H7 (cell line): ENCODE measurements at regions not wholly inside any gene's neighbourhood (a gene's known extent, or its start where the extent isn't known, plus 50 kb on each side); places are given as distances from the start of the nearest gene placed in this dataset.

Experiments
- DNase-seq: peaks from one replicate; pipeline ENCODE4 v3.0.0; 2012
- H3K27me3 ChIP-seq: 2 replicates; pipeline ENCODE4 v1.6.0; 2011; ENCODE audit warnings: mild to moderate bottlenecking, low read length; ENCODE audit not compliant: control insufficient read depth, insufficient read depth
- H3K36me3 ChIP-seq: replicated peaks from 2 replicates; pipeline ENCODE4 v1.5.1; 2011; ENCODE audit warnings: low read length; ENCODE audit not compliant: control insufficient read depth, insufficient read depth
- H3K4me3 ChIP-seq: 2 replicates; pipeline ENCODE4 v1.5.1; 2011; ENCODE audit warnings: low read depth, mild to moderate bottlenecking, control low read depth, low read length, moderate library complexity; ENCODE audit not compliant: insufficient read depth

DNA sequence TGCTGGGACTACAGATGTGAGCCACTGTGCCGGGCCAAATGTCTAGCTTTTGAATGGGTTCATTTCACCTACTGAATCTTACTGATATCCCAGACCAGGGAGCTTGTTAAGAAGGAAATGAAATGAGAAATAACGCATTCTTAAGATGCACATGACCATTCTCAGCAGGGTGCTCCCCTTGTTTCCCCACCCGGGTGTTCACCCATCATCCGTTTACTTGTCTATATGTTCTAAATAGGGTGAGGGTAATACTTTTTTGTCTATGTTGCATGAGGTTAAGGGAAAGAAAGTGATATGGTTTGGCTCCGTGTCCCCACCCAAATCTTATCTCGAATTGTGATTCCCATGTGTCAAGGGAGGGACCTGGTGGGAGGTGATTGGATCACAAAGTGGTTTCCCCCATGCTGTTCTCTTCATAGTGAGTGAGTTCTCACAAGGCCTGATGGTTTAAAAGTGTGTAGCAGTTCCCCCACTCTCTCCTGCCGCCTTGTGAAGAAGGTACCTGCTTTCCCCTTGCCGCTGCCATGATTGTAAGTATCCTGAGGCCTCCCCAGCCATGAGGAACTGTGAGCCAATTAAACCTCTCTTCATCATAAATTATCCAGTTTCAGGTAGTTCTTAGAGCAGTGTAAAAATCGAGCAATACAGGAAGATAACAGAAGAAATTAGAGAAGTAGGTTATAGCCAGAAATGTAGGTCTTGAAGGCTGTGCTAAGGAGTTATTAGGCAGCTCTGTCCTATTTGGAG, 129.1 kb downstream of the DDX1 start:
- Histone ChIP-seq H3K27me3 (no peaks in the 10 kb centered on the region), H3K36me3 (no peaks in the 10 kb centered on the region), H3K4me3 (no peak overlapping the region)
- DNase-seq = no peak

DNA sequence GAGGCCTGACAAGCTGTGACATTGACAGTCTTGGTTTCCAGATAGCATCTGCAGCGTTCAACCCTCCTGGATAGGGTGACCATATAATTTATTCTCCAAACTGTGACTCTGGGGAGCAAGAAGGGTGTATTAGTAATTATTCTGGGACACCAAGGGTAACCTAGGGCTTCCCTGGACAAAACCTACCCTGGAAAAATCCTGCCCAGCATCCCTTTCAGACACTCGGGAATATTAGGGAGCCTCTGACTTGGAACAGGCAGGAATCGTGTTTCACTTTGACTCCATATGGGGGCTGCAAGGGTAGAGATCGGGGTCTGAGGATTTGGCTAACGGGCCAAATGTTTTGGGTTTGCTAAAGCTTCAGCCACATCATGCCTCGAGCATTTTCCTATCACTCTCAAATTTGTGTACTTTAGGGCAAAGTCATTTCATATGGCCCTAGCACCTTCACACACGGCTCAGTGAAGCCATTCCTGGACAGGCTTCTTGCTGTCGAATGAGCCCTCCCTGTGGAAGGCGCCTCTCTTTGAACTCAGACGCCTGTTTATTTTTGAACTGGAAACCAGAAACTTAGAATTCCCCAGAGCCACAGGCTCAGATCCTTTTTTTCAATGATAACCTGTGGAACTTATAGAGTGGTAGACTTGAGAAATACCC, 129.9 kb downstream of the DDX1 start:
- Histone ChIP-seq H3K36me3 (no peaks in the 10 kb centered on the region), H3K4me3 (no peak overlapping the region), H3K27me3 (no peaks in the 10 kb centered on the region)
- DNase-seq = no peak

DNA sequence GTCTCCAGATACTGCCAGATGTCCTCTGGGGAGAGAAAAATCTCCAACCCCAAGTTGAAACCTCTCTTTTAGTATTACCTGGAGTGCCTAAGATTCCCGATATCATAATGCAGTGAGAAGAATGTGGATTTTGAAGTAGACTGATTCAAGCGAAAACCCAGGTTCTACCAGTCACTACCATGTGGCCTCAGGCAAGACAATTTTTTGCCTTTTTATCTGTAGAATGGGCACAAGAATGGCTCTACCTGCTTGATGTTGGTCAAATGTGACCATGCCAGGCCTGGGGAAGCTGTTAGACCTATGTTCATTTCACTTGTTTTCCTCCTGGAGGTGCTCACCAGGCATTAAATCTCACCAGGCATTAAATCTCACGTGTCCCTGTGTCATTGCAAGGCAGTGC, 131.3 kb downstream of the DDX1 start:
- Histone ChIP-seq H3K27me3 (no peaks in the 10 kb centered on the region), H3K4me3 (no peak overlapping the region), H3K36me3 (no peaks in the 10 kb centered on the region)
- DNase-seq = no peak

DNA sequence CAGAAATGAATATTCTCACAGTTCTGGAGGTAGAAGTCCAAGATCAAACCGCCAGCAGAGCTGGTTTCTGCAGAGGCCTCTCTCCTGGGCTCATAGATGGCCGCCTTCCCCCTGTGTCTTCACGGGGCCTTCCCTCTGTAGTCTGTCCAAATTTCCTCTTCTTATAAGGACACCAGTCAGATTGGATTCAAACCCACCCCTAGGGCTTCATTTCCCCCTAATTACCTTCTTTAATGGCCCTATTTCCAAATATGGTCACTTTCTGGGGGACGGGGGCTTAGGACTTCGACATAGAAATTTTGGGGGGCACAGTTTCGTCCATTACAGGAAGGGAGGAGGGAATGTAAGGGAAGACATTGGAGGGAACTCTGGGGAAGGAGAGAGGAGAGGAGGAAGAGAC, 132.6 kb downstream of the DDX1 start:
- H3K27me3 ChIP-seq = no peaks in the 10 kb centered on the region
- DNase-seq = no peak

DNA sequence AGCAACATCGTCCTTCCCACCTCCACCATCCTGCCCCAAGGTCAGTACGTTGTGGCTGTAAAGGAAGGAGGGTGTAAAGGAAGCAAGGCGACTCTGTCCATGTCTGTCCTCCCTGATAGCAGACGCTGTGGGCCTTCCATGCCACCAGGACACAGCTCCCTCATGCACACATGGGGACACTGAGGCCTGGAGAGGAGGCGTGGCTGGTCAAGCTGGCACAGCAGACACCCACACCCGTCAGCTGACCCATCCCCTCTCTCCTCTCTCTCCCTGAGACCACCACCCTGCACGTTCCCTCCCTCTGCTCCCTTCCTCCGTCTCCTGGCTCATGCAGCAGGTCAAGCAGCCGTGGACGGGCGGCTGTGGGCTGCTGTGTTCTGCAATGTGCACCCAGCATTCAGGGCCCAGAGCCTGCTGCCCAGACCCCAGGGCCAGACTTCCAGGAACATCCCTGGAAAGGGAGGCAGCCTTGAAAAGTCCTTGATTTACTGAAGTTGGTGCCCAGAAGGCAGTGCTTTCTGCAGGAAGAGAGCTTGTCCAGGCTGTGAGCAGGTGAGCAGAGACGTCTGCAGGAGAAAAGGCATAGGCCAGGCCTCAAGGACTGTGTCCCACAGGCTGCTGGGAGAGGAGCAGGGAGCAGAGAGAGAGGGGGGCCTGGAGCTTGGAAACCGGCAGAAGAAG, 133.6 kb downstream of the DDX1 start:
- no peaks in the 10 kb centered on the region for H3K27me3 ChIP-seq
- no peak for DNase-seq
- no peaks in the 10 kb centered on the region for H3K36me3 ChIP-seq
- H3K4me3 ChIP-seq = no peak overlapping the region

More for the DNA sequence above, 132.6 kb downstream of the DDX1 start:
- H3K4me3 ChIP-seq = no peak overlapping the region
- H3K36me3 ChIP-seq = no peaks in the 10 kb centered on the region

DNA sequence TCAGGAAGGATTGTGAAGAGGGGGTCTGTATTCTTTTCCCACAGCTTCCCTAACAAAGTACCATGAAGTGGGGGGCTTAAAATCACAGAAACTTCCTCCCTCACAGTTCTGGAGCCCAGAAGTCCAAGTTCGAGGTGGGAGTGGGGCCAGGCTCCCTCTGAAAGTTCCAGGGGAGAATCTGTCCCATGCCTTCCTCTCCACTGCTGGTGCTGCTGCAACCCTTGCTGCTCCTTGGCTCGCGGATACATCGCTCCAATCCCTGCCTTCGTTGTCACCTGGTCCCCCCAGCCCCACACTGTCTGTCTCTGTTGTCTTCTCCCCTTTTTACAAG, 134.1 kb downstream of the DDX1 start:
- H3K36me3 ChIP-seq = no peaks in the 10 kb centered on the region
- DNase-seq = no peak
- H3K4me3 ChIP-seq = no peak overlapping the region
- H3K27me3 ChIP-seq = no peaks in the 10 kb centered on the region

DNA sequence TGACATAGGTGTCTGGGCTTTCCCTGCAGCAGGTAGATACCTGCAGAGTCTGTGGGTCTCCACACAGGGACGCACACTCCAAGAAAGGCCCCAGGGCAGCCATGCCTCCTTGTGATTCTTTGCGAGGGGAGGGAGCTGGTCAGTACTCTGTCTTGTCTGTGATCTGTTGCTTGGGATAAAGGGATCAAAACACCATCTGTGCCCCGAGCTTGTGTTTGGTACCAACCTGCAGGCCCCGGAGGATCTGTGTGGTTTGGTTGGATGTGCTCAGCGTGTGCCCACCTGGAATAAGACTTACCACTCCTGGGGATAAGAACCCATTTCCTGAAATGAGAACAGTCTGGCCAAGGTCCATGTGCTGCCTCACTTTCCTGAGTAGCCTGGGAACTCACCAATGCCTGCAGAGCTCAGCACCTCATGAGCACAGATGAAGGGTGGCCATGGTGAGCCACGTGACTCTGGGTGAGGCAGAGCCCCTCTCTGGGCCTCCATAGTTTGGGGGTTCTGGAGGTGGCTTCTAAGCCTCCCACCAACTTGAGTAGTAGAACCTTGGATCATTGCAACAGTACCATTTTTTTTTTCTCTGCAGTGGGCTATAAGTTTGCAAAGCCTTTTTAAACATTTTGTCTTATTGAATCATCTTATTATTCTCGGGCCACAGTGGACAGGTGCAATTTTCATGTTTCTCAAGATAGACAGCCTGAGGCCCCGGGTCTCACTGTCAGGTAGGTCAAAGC, 134.8 kb downstream of the DDX1 start:
- H3K4me3 ChIP-seq = no peak overlapping the region
- H3K36me3 ChIP-seq = no peaks in the 10 kb centered on the region
- DNase-seq = no peak
- H3K27me3 ChIP-seq = no peaks in the 10 kb centered on the region

DNA sequence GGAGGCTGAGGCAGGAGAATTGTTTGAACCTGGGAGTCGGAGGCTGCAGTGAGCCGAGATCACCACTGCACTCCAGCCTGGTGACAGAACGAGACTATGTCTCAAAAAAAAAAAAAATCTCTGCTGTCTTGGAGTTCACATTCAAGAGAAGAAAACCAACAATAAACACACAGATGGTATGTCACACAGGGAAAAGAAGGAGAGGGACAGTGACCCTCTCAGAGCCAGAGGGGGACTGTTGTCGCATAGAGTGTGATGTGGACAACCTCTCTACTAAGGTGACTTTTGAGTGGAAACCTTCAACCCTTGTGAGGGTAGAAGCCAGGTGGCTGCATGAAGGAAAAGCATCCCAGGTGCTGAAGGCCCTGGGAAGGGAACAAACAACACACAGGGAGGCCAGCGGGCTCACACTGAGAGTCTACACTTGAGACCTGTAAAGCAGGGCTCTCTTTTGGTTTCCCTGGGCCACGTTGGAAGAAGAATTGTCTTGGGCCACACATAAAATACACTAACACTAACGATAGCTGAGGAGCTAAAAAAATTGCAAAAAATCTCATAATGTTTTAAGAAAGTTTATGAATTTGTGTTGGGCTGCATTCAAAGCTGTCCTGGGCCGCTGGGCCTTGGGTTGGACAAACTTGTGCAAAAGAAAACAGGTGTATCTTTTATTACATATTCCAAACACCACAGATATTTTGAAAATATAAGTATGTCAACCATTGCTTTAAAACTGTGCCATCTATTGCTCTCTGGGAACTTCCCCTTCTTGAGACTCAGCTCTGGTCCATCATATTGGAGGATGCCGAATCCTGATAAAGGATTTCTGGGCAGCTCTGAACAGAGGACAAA, 136.0 kb downstream of the DDX1 start:
- Histone ChIP-seq H3K27me3 (no peaks in the 10 kb centered on the region), H3K4me3 (no peak overlapping the region), H3K36me3 (no peaks in the 10 kb centered on the region)
- no peak for DNase-seq

DNA sequence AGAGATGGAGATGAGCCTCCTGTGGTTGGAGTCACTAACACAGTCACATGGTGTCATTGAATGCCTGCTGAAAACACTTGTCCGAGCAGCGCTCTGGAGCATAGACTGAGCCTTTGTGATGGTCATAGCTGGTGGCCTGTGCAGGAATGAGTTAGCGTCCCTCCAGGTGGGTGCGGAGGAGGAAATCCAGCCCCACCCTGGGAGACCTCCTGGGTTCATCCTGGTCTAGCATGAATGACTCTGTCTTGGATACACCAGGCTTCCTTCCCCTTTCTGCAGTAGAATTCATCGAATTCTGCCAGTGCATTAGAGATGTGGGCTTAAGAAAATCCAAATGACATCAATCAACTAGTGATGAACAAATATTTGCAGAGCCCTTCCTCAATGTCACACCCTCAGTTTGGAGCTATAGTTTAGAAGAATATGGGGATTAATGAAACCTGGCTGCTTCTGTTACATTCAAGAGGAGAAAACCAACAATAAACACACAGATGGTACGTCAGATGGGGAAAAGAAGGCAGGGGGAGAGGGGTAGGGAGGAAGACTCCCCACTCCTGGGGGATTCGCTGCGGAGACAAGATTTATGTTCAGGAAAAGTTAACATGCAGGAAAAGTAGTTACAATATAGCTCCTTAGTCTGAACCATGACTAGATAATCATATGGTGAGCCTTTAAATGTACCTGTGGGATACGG, 136.7 kb downstream of the DDX1 start:
- H3K36me3 ChIP-seq = no peaks in the 10 kb centered on the region
- no peak for DNase-seq
- H3K4me3 ChIP-seq = no peak overlapping the region
- no peaks in the 10 kb centered on the region for H3K27me3 ChIP-seq

DNA sequence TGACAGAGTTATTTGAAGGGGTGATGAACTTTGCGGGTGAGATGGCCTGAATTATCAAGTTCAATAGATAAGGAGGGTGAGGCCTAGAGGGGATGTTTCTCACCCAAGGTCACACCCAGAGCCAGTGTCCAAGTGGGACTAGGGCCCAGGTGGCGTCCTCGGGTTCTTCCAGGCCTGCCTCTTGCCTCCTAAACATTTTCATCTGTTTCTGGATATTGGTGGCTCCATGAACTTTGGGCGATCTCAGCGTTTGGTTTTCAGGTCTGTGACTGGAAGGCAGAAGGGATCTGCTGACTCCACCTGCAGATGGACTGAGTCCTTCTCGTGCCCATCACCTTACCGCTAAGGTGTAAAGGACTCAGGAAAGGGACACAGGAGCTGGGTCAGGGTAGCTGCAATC, 137.3 kb downstream of the DDX1 start:
- Histone ChIP-seq H3K27me3 (no peaks in the 10 kb centered on the region), H3K4me3 (no peak overlapping the region), H3K36me3 (no peaks in the 10 kb centered on the region)
- DNase-seq = no peak

DNA sequence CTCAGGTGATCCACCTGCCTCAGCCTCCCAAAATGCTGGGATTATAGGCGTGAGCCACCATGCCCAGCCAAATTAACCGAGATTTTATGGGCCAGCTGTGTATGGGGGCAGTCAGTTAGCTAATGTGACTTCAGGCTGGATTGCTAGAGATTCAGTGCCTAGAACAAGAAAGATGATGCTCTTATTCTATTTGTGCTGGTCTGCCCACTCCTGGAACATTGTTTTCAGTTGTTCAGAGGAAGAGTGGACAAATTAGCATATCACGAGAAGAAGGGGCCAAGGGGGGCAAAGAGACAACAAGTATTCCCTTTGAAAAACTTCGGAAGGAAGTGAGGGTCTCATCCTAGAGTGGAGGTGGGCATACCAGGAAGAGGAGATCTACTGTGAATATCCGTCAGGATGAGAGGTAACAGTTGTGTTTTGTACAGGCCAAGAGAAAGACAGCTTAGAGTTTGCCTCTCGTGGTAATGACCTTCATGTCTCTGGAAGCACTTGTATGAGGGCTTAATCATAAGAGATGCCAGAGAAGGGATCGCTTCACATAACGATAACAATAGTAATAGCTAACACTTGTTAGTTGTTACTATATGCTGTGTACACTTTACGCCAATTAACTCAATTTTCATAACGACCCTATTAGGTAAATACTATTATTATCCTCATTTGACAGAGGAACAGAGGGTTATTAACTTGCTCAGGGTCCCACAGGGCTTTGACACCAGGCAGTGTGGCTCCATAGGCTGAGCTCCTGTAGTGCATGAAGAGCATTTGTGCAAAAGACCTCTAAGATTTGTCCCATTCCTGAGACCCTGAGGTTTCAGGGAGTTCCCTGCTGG, 138.3 kb downstream of the DDX1 start:
- no peak overlapping the region for H3K4me3 ChIP-seq
- H3K36me3 ChIP-seq = no peaks in the 10 kb centered on the region
- no peaks in the 10 kb centered on the region for H3K27me3 ChIP-seq
- no peak for DNase-seq

DNA sequence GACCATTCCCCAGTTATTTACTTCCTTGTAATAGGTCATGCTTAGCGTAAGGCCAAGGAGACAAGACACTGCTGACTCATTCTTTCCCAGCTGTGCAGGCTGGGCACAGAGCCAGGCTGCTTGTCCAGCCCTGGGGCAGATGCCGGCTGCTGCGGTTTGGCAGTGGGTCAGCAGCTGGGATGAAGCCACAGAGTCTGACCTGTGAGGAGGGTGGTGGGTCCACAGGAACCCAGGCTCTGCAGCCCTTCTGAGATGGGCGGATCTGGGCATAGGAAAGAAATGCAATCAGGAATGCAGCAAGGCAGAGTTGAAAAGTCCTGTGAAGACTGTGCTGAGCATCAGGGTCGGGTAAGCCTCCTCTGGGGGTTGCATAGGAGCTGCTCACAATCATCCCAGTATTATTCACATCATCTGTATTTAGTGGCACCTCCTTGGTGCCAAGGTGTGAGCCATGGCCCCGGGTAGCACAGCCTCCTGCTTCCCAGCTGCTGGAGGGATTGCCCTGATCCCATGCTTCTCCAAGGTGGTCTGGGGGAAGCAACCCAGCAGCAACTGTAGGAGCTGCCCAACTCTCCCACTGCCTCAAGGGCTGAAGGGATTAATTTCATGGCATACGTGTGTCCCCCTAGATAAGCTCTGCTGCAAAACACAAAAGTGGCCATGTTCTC, 139.0 kb downstream of the DDX1 start:
- DNase-seq = no peak
- Histone ChIP-seq H3K4me3 (no peak overlapping the region), H3K36me3 (no peaks in the 10 kb centered on the region), H3K27me3 (no peaks in the 10 kb centered on the region)
